ENCODE measurements at regions not wholly inside any gene's neighbourhood (a gene's known extent, or its start where the extent isn't known, plus 50 kb on each side); places are given as distances from the start of the nearest gene placed in this dataset.

DNA sequence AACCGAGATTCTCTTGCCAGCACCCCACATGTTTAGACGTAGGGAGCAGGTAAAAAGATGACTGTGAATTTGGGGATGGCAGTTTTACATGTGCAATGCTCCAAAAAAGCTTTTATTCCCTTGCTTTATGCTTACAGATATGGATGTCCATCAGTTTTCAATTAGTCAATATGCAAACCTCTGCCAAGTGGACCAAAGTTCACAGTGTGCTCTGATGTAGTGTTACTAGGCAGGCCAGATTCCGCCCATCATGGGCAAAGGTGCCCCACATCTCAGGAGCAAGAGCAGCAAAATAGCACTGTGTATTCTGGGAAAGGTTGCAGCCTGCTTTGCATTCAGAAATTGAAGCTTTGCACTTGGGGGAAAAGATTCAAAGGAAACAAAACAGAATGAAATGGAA lies 329.7 kb upstream of the ZEB2 start:
- no peak for DNase-seq

- DNase-seq: no peak
These were observed 328.5 kb upstream of the ZEB2 start for GRCh38 chr2:144848423-144848822.

DNA sequence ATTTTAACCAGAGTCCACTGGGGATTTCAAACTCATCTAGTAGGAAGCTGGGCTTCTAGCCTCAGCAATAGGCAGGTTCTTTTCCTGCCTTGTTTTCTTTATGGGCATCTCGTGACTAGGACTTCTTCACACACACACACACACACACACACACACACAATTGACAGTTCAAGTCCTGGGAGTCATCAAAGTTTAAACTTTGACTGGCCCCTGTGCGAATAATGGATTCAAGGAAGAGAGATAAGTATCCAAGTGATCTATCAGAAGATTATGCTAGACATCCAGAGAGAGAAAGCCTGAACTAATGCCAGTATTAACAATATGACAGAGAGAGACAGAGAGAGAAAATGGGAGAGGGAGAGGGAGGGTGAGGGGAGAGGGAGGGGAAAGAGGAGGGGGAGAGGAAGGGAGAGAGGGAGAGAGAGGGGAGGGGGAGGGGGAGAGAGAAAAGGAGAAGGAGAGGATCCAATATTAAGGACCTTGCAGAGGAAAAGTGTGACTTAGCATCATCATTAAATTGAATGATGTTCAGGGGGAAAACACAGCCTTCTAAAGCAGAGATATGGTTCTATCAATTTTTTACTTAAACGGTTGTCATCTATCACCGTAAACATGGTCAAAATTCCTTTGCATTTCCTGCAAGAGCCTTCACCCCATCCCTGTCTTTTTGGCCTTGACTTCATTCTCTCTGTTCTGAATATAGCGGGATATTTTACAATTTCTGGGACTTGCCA lies 327.6 kb upstream of the ZEB2 start:
- DNase-seq: no peak

- DNase-seq: no peak
These were observed 316.9 kb upstream of the ZEB2 start for GRCh38 chr2:144836635-144837350.

DNA sequence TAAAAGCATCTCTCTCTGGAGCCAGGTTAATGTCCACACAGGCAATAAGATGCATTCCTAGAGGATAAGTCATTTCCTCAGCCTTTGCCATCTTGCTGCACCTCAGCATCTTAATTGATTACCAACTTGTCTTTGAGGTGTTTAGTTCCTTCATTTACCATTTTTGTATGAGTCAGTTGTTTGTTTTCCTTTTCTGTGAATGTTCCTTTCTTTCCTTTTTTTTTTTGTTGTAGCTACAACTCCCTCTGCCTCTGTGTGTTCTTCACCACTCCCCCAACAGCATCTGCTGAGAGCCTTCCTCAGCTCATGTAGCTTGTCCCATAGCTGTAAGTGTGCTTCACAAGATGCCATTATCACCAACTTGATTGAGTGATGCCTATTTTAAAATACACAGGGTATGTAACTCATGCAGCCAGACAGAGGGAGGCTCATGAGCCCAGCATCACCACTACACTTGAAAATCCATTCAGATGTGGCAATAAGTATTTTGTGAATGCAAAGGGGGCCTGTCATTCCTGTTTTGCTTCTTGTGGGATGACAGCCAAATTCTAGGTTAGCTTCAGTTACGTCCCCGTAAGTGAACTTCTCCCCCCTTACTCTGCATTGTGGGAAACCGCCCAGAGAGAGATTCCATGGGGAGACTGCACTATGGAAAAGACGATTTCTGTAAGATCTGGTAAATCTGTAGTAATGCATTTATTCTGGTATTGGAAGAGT lies 315.9 kb upstream of the ZEB2 start:
- DNase-seq: no peak

DNA sequence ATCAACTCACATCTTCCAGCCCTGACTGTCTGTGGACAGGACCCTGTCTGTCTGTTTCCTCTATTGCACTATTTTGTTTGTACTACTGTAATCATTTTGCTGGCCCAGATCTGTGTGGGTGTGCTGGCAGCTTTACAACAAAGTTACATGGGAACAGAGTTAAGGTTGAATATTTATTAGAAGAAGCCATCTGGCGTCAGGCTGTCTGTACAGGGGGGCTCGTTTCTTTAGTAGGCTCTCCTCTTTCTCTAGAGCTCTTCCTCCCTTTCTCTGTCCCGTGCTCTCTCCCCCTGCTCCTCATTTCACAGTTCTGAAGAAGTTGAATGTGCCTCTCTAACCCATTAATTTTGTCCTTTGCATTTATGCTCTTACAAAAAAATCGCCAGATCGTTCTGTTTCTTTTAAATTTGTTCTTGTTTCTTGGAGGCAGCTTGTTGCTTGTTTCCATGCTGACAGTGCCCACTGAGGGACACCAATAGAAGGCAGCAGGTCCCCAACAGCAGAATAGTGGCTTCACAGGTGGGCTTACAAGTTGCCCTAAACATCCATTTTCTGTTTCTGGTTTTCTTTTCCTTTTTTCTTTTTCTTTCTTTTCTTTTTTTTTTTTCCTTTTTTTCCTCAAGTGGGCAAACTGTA lies 315.2 kb upstream of the ZEB2 start:
- DNase-seq: peak; percentile 7

DNA sequence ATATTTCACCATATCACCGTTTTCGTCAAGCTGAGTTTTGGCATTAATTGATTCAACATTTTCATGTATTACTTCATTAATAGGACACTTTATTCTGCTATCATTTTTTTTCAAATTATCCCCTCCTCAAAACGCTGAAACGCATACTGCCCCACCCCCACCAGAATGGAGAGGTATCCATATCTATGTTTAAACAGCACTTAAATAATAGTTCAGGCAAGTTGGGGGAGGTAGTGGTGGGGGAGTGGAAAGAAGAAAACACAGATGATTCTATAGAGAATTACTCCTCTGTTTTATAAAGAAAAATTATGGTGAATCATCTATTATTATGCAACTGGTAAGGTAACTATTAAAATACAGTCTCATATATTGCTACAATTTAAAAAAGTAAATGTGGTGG lies 314.4 kb upstream of the ZEB2 start:
- DNase-seq: no peak

GRCh38 chr2:144833075-144833637 lies 313.2 kb upstream of the ZEB2 start:
- DNase-seq: peak; percentile 75

DNA sequence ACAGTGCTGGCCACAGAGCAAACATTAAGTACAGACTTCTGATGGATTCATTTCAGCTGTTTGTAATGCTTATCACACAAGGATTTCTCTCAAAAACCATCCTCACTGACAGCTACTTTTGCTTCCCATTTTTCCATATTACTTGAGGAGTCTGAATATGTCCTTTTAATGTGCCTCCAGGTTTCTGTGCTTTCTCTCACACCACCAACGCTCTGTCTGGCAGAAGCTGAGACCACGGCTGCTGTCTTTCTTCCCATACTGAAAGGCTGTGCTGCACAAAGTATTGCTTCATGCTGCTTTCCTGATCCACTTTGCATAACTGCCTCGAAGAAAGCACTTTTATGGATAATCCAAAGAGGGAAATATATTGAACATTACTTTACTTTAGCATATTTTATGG lies 312.1 kb upstream of the ZEB2 start:
- DNase-seq: peak; percentile 42

- no peak for DNase-seq
These were observed 310.6 kb upstream of the ZEB2 start for GRCh38 chr2:144830543-144830942.

DNA sequence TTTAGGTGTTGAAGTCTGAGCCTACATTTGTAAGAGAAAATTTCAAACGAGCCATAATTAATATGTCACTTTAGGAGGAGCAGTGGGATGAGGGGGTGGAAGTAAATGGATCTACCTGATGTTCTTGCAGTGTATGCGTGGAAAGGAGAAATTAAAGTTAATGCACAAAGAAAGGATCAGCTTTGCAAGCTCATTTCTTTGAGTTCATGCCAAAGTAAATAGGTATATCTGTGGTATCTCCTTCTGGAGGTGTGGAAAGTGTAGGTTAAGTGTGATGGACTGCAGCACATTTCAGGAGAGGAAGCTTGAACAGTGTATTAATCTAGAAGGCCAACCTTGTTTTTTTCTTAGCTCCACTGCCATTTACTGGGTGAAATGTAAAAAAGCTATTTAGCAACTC lies 307.5 kb upstream of the ZEB2 start:
- no peak for DNase-seq

DNA sequence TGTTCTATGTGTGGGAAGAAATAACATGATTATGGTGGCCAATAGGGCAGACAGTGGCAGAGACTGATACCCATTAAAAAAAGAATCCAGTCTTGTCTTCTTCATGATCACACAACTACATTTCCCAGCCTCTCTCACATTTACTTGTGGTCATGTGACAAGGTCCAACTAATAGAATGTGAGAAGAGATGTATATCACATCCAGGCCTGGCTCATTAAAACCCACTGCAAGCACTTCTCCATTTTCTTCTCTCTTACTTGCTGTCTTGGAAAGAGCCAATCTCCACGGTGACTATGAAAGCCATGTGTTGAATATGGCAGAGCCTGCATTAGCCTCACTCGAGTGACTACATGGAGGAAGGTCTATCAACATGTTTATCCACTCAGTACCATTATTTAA lies 306.2 kb upstream of the ZEB2 start:
- peak; percentile 30 for DNase-seq

GRCh38 chr2:144825331-144826020 lies 305.6 kb upstream of the ZEB2 start:
- peak; percentile 93 for DNase-seq

DNA sequence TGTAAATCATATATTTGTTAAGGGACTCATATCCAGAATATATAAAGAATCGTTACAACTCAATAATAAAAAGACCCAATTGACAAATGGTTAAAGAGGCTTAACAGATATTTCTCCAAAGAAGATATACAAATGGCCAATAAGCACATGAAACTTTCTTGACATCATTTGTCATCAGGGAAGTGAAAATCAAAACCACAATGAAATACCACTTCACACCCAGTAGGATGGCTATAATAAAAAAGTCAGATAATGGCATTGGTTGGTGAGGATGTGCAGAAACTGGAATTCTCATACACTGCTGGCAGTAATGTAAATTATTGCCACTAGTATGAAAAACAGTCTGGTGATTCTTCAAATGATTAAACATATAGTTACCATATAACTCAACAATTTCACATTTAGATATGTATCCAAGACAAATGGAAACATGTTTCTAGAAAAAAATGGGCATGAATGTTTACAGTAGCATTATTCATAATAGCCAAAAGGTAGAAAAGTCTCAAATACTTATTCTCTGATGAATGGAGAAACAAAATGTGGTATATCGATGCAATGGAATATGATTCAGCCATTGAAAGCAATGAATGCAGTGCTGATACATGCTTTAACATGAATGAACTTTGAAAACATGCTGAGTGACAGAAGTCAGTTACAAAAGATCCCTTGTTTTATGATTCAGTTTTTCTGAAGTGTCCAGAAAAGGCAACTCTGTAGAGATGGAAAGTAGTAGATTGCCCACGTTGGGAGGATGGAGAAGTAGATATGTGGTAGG lies 304.6 kb upstream of the ZEB2 start:
- DNase-seq: peak; percentile 67

DNA sequence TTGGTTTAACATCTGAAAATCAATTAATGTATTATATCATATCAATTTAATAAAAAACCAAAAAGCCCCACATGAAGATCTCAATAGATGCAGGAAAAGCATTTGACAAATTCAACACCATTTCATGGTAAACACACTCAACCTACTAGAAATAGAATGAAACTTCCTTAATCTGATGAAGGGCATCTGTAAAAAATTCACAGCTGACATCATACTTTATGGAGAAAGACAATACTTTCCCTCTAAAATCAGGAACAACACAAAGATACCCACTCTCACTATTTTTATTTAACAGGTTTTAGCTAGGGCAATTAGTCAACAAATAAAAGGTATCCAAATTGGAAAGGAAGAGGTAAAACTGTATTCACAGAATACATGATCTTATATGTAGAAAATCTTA lies 303.0 kb upstream of the ZEB2 start:
- DNase-seq: peak; percentile 77

DNA sequence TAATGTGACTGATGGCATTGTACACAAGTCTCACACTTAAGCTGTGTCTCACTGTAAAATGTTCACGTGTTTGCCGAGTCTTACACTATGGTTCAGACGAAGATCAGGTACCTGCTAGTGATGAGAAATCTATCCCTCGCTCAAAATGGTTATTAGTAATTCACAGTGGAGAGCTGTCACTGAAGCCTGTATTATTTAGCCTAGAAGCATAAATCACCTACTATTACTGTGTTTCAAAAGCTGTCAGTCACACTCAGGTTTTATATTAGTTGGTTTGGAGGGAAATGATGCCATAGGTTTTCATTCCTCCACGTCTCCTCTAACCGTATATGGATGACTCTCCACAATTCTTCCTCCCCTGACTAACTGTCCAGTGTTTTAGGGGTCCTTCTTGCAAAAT lies 292.4 kb upstream of the ZEB2 start:
- no peak for DNase-seq

DNA sequence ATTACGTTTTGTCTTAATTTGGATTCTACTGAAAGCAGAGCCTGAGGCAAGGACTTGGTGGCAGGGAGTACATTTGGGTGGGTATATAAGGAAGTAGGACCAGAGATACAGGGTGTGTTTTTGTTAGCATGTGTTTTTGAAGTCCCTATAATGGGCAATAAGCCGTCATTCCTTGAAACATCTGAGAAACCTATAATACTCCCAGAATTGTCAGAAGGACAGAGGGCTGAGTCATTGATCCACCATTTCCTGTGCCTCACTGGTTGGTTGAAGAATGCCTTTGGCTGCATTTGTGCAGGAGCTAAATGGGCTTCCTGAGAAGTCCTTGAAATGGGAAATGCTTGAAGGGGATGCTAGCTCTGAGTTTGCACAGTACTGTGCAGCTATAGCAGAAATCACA lies 281.8 kb upstream of the ZEB2 start:
- DNase-seq: no peak

DNA sequence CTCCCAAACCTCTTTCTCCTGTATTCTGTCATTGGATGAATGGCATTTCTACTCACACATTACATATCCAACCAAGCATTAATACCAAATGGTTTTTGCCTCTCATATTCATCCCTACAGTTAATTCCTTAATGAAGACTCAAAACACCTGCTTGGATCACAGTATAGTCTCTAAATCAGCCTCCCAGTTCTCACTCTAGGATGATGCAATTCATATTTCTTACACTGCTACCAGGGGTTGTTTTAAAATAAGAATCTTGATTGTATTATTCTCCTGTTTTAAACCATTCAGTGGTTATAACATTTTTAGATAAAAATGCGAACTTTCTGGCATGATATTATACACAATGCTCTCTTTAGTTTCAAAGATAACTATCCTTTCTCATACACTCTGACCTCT lies 281.4 kb upstream of the ZEB2 start:
- DNase-seq: no peak

- no peak for DNase-seq
These were observed 279.1 kb upstream of the ZEB2 start for GRCh38 chr2:144798989-144799388.

DNA sequence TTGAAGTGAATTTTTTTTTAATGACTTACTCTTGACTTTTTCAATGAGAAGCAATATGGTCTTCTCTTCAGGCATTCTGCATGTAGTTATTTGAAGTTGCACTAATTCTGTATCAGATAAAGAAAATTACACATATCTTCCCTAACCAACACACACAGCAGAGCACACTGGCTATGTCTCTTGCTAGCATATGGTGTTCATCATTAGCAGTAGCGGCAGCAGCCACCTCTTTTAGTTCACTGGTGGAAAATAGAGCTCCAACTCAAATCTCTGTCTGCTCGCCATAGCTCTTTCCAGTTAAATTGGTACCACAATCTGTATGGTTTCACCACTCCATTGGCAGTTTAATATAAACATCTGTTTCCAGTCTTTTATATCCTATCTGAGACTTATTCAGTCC lies 278.1 kb upstream of the ZEB2 start:
- no peak for DNase-seq

GRCh38 chr2:144796936-144797335 lies 277.0 kb upstream of the ZEB2 start:
- no peak for DNase-seq

DNA sequence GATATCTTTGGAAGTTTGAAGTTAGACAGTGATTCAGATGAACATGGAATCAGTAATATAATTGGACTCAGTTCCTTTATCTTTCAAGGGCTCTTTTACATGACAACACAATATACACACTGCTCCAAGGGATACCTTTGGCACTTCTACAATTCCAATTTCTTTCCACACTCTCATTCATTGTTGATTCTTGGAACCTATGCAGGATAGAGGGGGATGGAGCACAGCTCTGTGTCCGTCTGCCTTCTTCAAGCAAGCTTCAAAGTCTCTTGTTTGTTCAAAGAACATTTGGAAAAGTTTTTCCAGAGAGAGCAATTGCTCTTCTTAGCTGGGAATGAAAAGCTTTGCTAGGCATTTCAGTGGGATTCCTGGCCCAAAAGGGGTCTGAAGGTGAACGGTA lies 276.2 kb upstream of the ZEB2 start:
- DNase-seq: no peak

Data from inflammatory macrophage treated with lipopolysaccharide for 4 hours (primary cell).